Astrocyte of the spinal cord (primary cell): ENCODE measurements at regions not wholly inside any gene's neighbourhood (a gene's known extent, or its start where the extent isn't known, plus 50 kb on each side); places are given as distances from the start of the nearest gene placed in this dataset.

Experiments
- DNase-seq: peaks from one replicate; pipeline ENCODE4 v3.0.0; 2011; ENCODE audit warnings: low read depth, low spot score
- H3K4me3 ChIP-seq: 2 replicates; pipeline ENCODE4 v1.5.1; 2011; ENCODE audit warnings: low read depth, mild to moderate bottlenecking, low read length, moderate library complexity
- CTCF ChIP-seq: IDR thresholded peaks from 2 replicates; pipeline ENCODE4 v1.5.1; 2012; ENCODE audit warnings: low read depth, mild to moderate bottlenecking, low read length, inconsistent platforms
- in situ Hi-C: cut with HindIII; loops from 2 replicates; pipeline ENCODE4 v1.10.0; 2017; ENCODE audit warnings: low sequenced_read_pairs

- no peak for TF ChIP-seq CTCF
- no peak overlapping the region for H3K4me3 ChIP-seq
- DNase-seq = no peak
- in situ Hi-C loops = no loop called here
These were observed 226.9 kb downstream of the DLL1 start for GRCh38 chr6:170063851-170064602.

- H3K4me3 ChIP-seq = no peak overlapping the region
- DNase-seq = no peak
- in situ Hi-C loops = no loop called here
- no peak for TF ChIP-seq CTCF
These were observed 227.4 kb downstream of the DLL1 start for GRCh38 chr6:170063431-170063830.

- no peak for DNase-seq
- in situ Hi-C loops = no loop called here
- no peak overlapping the region for H3K4me3 ChIP-seq
- TF ChIP-seq CTCF = no peak
These were observed 228.0 kb downstream of the DLL1 start for GRCh38 chr6:170062915-170063241.

- no peak for DNase-seq
- H3K4me3 ChIP-seq = no peak overlapping the region
- in situ Hi-C loops = no loop called here
- TF ChIP-seq CTCF = no peak
These were observed 228.5 kb downstream of the DLL1 start for GRCh38 chr6:170062209-170062914.

GRCh38 chr6:170058878-170059485 lies 231.9 kb downstream of the DLL1 start:
- no peak overlapping the region for H3K4me3 ChIP-seq
- in situ Hi-C loops = no loop called here
- TF ChIP-seq CTCF = no peak
- DNase-seq = no peak

GRCh38 chr6:170057961-170058877 lies 232.7 kb downstream of the DLL1 start:
- DNase-seq = no peak
- in situ Hi-C loops = no loop called here
- no peak for TF ChIP-seq CTCF
- no peak overlapping the region for H3K4me3 ChIP-seq
